Prostate gland (tissue), 2 donors: ENCODE measurements at regions not wholly inside any gene's neighbourhood (a gene's known extent, or its start where the extent isn't known, plus 50 kb on each side); places are given as distances from the start of the nearest gene placed in this dataset.

ENCODE experiments used
- DNase-seq: peaks from one replicate; pipeline ENCODE4 v3.0.0-alpha.2; 2019; ENCODE audit warnings: low spot score
- H3K27ac ChIP-seq, 2 donors: fragments of 200-600 bp; sonication (generic); 2 replicates each; pipeline ENCODE4 v1.5.1; 2017 to 2019
- H3K27me3 ChIP-seq: fragments of 200-600 bp; sonication (generic); replicated peaks from 2 replicates; pipeline ENCODE4 v1.5.1; 2019; ENCODE audit not compliant: insufficient read depth
- H3K36me3 ChIP-seq, 2 donors: fragments of 200-600 bp; sonication (generic); 1 replicate in 1 of 2; 2 replicates in 1 of 2; pipeline versions ENCODE4 v1.5.1 to v1.8.1; 2017 to 2019
- H3K4me1 ChIP-seq: fragments of 200-600 bp; sonication (generic); replicated peaks from 2 replicates; pipeline ENCODE4 v1.5.1; 2019
- H3K4me3 ChIP-seq, 2 donors: fragments of 200-600 bp; sonication (generic); 2 replicates each; pipeline ENCODE4 v1.5.1; 2017 to 2019
- H3K9me3 ChIP-seq: fragments of 200-600 bp; sonication (generic); 2 replicates; pipeline ENCODE4 v1.5.1; 2017
- CTCF ChIP-seq, 4 experiments: fragments of 200-600 bp in 2 of 4; fragments of 450-650 bp in 2 of 4; sonication (generic) in 2 of 4; IDR thresholded peaks; 1 replicate in 3 of 4; 2 replicates in 1 of 4; pipeline ENCODE4 v1.5.1; 2016 to 2019; ENCODE audit warnings: antibody characterized with exemption in 4 of 4, mild to moderate bottlenecking in 2 of 4, moderate library complexity in 2 of 4
- POLR2A ChIP-seq: fragments of 450-650 bp; IDR thresholded peaks from one replicate; pipeline ENCODE4 v1.6.1; 2016; ENCODE audit warnings: antibody characterized with exemption, mild to moderate bottlenecking
- POLR2AphosphoS5 ChIP-seq: sonication (generic); formaldehyde crosslinking; IDR thresholded peaks from one replicate; pipeline ENCODE4 v1.6.1; 2017; ENCODE audit warnings: antibody characterized with exemption
- WGBS: methylation state at CpG from one replicate; pipeline ENCODE4 v1.1.5; 2018; 5-methylcytosine and 5-hydroxymethylcytosine counted together
- intact Hi-C: fragments of 100-400 bp; cut with DNase I; formaldehyde crosslinking; loops from one replicate; pipeline ENCODE4 v1.14.2; 2022

- intact Hi-C loops, result no loop called here
- Histone ChIP-seq H3K27me3 (no peaks in the 10 kb centered on the region), H3K27ac (no peak overlapping the region), H3K4me3 (no peak overlapping the region), H3K9me3 (no peaks in the 10 kb centered on the region), H3K36me3 (no peaks in the 10 kb centered on the region), H3K4me1 (no peaks in the 10 kb centered on the region)
- DNase-seq, result no peak
- WGBS, result 55% methylated on average over 4 of the region's 4 CpGs
- TF ChIP-seq POLR2AphosphoS5 (peak; percentile 50), POLR2A (no peak)
Measured at GRCh38 chr11:92879086-92879485, 90.4 kb upstream of the MTNR1B start.

- 93% methylated on average over 3 of the region's 3 CpGs for WGBS
- intact Hi-C loops, result loop anchor here (10.0 kb wide), 1 partner anchor 556 kb away; no protein-coding TSS in a partner anchor
Measured at GRCh38 chr11:92880381-92880780, 89.1 kb upstream of the MTNR1B start.

GRCh38 chr11:92881940-92882450, 87.5 kb upstream of the MTNR1B start:
- no peaks in the 10 kb centered on the region for H3K4me1 ChIP-seq
- WGBS, result 94% methylated on average over 4 of the region's 4 CpGs
- no peak overlapping the region for H3K27ac ChIP-seq
- TF ChIP-seq CTCF (IDR thresholded peaks at IDR 0.05) (no peak), POLR2AphosphoS5 (no peak), POLR2A (no peak)
- H3K4me3 ChIP-seq, result no peak overlapping the region
- H3K9me3 ChIP-seq, result no peaks in the 10 kb centered on the region
- intact Hi-C loops, result loop anchor here (10.0 kb wide), 1 partner anchor 557 kb away; no protein-coding TSS in a partner anchor
- H3K27me3 ChIP-seq, result no peaks in the 10 kb centered on the region
- H3K36me3 ChIP-seq, result no peaks in the 10 kb centered on the region
- no peak for DNase-seq

More at GRCh38 chr11:92880381-92880780, 89.1 kb upstream of the MTNR1B start:
- no peaks in the 10 kb centered on the region for H3K27me3 ChIP-seq
- H3K36me3 ChIP-seq, result no peaks in the 10 kb centered on the region
- H3K27ac ChIP-seq, result no peak overlapping the region
- TF ChIP-seq CTCF (IDR thresholded peaks at IDR 0.05) (no peak), POLR2A (no peak), POLR2AphosphoS5 (no peak)
- no peak for DNase-seq
- no peak overlapping the region for H3K4me3 ChIP-seq
- H3K4me1 ChIP-seq, result no peaks in the 10 kb centered on the region
- H3K9me3 ChIP-seq, result no peaks in the 10 kb centered on the region

GRCh38 chr11:92882828-92883611, 86.4 kb upstream of the MTNR1B start:
- WGBS, result 98% methylated on average over 54 of the region's 54 CpGs
- Histone ChIP-seq H3K4me1 (no peaks in the 10 kb centered on the region), H3K9me3 (no peaks in the 10 kb centered on the region), H3K27ac (no peak overlapping the region), H3K27me3 (no peaks in the 10 kb centered on the region), H3K36me3 (no peaks in the 10 kb centered on the region), H3K4me3 (no peak overlapping the region)
- no peak for TF ChIP-seq POLR2AphosphoS5
- no peak for TF ChIP-seq POLR2A
- TF ChIP-seq CTCF (IDR thresholded peaks at IDR 0.05), result no peak
- intact Hi-C loops, result loop anchor here (10.0 kb wide), 1 partner anchor 558 kb away; no protein-coding TSS in a partner anchor
- no peak for DNase-seq

GRCh38 chr11:92885600-92885999, 83.9 kb upstream of the MTNR1B start:
- no peaks in the 10 kb centered on the region for H3K4me1 ChIP-seq
- 15% methylated on average over 4 of the region's 4 CpGs for WGBS

More at GRCh38 chr11:92885600-92885999, 83.9 kb upstream of the MTNR1B start:
- H3K4me3 ChIP-seq, result no peak overlapping the region
- H3K27me3 ChIP-seq, result no peaks in the 10 kb centered on the region
- DNase-seq, result no peak
- intact Hi-C loops, result loop anchor here (5.0 to 10.0 kb wide), 2 partner anchors 561 to 673 kb away; no protein-coding TSS in a partner anchor
- no peak overlapping the region for H3K27ac ChIP-seq
- no peaks in the 10 kb centered on the region for H3K36me3 ChIP-seq
- no peaks in the 10 kb centered on the region for H3K9me3 ChIP-seq
- TF ChIP-seq CTCF (IDR thresholded peaks at IDR 0.05) (no peak), POLR2A (no peak), POLR2AphosphoS5 (no peak)
